ENCODE measurements at regions not wholly inside any gene's neighbourhood (a gene's known extent, or its start where the extent isn't known, plus 50 kb on each side); places are given as distances from the start of the nearest gene placed in this dataset.

GRCh38 chr5:41574391-41574790 is 64.0 kb upstream of the PLCXD3 start:
- Mint-ChIP-seq H3K27me3 (ENCODE audit: insufficient read depth) (no peaks in the 10 kb centered on the region), H3K27ac (no peak overlapping the region), H3K4me3 (no peak overlapping the region), H3K9me3 (peaks cover 36% of the 10 kb centered on the region), H3K36me3 (ENCODE audit: low read depth) (peaks cover 10% of the 10 kb centered on the region), H3K4me1 (peaks cover 53% of the 10 kb centered on the region)
- Histone ChIP-seq H3K9ac (ENCODE audit: extremely low read depth, low read length, poor library complexity, severe bottlenecking) (no peak overlapping the region), H3K27me3 (ENCODE audit: control insufficient read depth, insufficient read depth, low read length, poor library complexity, severe bottlenecking) (no peaks in the 10 kb centered on the region), H3K4me3 (ENCODE audit: low read length) (no peak overlapping the region), H3K9me3 (ENCODE audit: control insufficient read depth, low read length) (peaks cover 24% of the 10 kb centered on the region), H3K27ac (ENCODE audit: low read depth, low read length) (no peak overlapping the region), H3K4me1 (ENCODE audit: control insufficient read depth, insufficient read depth, low read length) (peaks cover 17% of the 10 kb centered on the region), H3K36me3 (ENCODE audit: control insufficient read depth, insufficient read depth, low read length) (no peaks in the 10 kb centered on the region)
- TF ChIP-seq CTCF (conservative IDR thresholded peaks at IDR 0.05): no peak
- no peak for DNase-seq
- WGBS, 2 experiments (ENCODE audit: insufficient coverage in 1 of 2, insufficient read length in 1 of 2): 90 to 100% methylated on average over 1 to 2 of the region's 2 CpGs
